ENCODE measurements at regions not wholly inside any gene's neighbourhood (a gene's known extent, or its start where the extent isn't known, plus 50 kb on each side); places are given as distances from the start of the nearest gene placed in this dataset.

DNA sequence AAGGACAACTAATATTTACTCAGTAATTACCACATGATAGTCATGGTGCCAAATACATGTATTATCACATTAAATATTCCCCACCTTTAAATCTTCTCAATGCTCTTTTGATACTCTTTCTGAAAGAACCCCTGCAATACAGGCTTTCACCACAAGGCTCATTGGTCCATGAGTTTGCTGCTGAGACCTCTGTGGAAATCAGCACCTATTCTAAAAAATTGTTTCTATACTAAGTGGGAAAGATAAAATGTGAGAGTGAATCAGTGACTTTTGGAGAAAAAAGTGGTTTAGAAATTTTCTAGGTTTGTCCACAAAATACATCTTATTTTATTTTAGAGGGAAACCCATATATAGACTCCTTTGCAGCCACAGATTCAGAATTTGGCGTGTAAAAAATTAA lies 257.3 kb downstream of the ZIC3 start:
- POLR2A ChIA-PET: no interaction called here
- CTCF ChIA-PET: no interaction called here
- DNase-seq (ENCODE audit: low spot score): no peak
- peaks cover 18% of the 10 kb centered on the region for H3K9me3 Mint-ChIP-seq
- H3K4me3 Mint-ChIP-seq: no peak overlapping the region
- H3K27ac Mint-ChIP-seq: no peak overlapping the region
- ATAC-seq: no peak
- peaks cover 15% of the 10 kb centered on the region for H3K36me3 Mint-ChIP-seq
- H3K4me1 Mint-ChIP-seq: peaks cover 10% of the 10 kb centered on the region
- TF ChIP-seq NFYB (CRISPR knock-in tag; conservative IDR thresholded peaks at IDR 0.05; ENCODE audit: low read depth) (no peak), ZNF263 (CRISPR knock-in tag; IDR thresholded peaks at IDR 0.05; ENCODE audit: low read depth) (no peak), CTCF (IDR thresholded peaks at IDR 0.05) (no peak), MYBL2 (CRISPR knock-in tag; IDR thresholded peaks at IDR 0.05) (no peak), GABPB1 (CRISPR knock-in tag; IDR thresholded peaks at IDR 0.05) (no peak), SMAD4 (CRISPR knock-in tag; IDR thresholded peaks at IDR 0.05) (no peak), RORB (CRISPR knock-in tag; IDR thresholded peaks at IDR 0.05) (no peak), NR2C2 (CRISPR knock-in tag; IDR thresholded peaks at IDR 0.05) (no peak), SOX15 (CRISPR knock-in tag; IDR thresholded peaks at IDR 0.05) (no peak), ATF6 (CRISPR knock-in tag; IDR thresholded peaks at IDR 0.05) (no peak), CREB1 (CRISPR knock-in tag; IDR thresholded peaks at IDR 0.05) (no peak), ZNF121 (CRISPR knock-in tag; IDR thresholded peaks at IDR 0.05) (no peak), NR3C1 (CRISPR knock-in tag; conservative IDR thresholded peaks at IDR 0.05; ENCODE audit: low read depth) (no peak), RELA (CRISPR knock-in tag; IDR thresholded peaks at IDR 0.05; ENCODE audit: borderline replicate concordance) (no peak), CREM (CRISPR knock-in tag; IDR thresholded peaks at IDR 0.05) (no peak), PRRX2 (CRISPR knock-in tag; IDR thresholded peaks at IDR 0.05) (no peak), NFATC4 (CRISPR knock-in tag; IDR thresholded peaks at IDR 0.05) (no peak)
- TF ChIP-seq, protein P1, sequence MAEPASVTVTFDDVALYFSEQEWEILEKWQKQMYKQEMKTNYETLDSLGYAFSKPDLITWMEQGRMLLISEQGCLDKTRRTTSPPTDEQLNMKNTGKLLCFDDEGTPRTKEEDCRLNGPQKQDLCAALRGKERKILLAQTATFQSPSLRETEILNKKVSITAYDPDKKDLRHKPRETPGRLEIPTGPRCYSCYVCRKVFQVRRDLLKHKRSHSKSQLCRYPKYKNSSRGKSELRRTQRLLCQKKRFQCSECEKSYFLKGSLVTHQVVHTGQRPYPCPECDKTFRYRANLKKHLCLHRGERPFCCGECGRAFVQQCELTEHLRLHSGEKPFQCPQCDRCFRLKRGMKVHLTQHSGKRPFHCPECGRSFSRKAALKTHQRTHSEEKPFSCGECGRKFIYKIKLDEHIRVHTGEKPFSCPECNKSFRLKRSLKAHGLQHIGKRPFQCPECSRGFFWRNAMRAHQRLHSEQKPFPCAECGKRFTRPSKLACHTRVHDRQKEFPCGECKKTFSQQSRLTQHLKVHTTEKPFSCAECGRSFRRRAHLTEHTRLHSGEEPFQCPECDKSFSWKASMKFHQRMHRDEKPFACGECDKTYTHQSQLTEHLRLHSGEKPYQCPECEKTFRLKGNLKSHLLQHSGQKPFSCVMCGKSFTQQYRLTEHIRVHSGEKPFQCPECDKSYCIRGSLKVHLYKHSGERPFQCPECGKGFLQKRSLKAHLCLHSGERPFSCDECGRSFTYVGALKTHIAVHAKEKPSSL (CRISPR knock-in tag; conservative IDR thresholded peaks at IDR 0.05): no peak
- TF ChIP-seq, protein P2, sequence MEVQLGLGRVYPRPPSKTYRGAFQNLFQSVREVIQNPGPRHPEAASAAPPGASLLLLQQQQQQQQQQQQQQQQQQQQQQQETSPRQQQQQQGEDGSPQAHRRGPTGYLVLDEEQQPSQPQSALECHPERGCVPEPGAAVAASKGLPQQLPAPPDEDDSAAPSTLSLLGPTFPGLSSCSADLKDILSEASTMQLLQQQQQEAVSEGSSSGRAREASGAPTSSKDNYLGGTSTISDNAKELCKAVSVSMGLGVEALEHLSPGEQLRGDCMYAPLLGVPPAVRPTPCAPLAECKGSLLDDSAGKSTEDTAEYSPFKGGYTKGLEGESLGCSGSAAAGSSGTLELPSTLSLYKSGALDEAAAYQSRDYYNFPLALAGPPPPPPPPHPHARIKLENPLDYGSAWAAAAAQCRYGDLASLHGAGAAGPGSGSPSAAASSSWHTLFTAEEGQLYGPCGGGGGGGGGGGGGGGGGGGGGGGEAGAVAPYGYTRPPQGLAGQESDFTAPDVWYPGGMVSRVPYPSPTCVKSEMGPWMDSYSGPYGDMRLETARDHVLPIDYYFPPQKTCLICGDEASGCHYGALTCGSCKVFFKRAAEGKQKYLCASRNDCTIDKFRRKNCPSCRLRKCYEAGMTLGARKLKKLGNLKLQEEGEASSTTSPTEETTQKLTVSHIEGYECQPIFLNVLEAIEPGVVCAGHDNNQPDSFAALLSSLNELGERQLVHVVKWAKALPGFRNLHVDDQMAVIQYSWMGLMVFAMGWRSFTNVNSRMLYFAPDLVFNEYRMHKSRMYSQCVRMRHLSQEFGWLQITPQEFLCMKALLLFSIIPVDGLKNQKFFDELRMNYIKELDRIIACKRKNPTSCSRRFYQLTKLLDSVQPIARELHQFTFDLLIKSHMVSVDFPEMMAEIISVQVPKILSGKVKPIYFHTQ (CRISPR knock-in tag; IDR thresholded peaks at IDR 0.05): no peak
- H3K27me3 Mint-ChIP-seq (ENCODE audit: low read depth): no peaks in the 10 kb centered on the region

DNA sequence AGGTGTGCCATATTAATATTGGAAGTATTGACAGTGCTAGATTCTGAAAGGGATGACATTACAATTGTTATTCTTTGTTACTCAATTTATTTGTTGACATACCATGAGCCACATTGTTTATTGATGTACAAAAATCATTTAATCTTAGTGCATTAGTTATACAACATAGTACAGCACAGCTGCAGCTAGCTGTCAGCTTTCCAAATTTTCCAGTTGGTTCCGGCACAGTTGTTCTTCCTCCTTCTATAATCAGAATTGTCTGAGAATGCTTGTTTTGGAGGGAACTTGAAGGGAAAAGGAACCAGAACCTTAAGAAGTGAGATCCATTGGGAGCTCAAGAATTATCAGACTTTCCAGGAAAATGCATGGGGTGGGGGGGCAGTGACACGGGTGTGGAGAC lies 281.4 kb downstream of the ZIC3 start:
- TF ChIP-seq TEAD1 (CRISPR knock-in tag; IDR thresholded peaks at IDR 0.05) (no peak), NFYB (CRISPR knock-in tag; conservative IDR thresholded peaks at IDR 0.05; ENCODE audit: low read depth) (no peak), GRHL2 (CRISPR knock-in tag; IDR thresholded peaks at IDR 0.05; ENCODE audit: insufficient replicate concordance, severe bottlenecking) (no peak), ZNF121 (CRISPR knock-in tag; IDR thresholded peaks at IDR 0.05) (no peak), ZNF396 (CRISPR knock-in tag; IDR thresholded peaks at IDR 0.05; ENCODE audit: borderline replicate concordance) (no peak), NFE2L1 (CRISPR knock-in tag; IDR thresholded peaks at IDR 0.05) (no peak), IRF2 (CRISPR knock-in tag; IDR thresholded peaks at IDR 0.05; ENCODE audit: borderline replicate concordance, low read depth) (no peak)
- TF ChIP-seq, protein P3, sequence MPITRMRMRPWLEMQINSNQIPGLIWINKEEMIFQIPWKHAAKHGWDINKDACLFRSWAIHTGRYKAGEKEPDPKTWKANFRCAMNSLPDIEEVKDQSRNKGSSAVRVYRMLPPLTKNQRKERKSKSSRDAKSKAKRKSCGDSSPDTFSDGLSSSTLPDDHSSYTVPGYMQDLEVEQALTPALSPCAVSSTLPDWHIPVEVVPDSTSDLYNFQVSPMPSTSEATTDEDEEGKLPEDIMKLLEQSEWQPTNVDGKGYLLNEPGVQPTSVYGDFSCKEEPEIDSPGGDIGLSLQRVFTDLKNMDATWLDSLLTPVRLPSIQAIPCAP (CRISPR knock-in tag; IDR thresholded peaks at IDR 0.05): no peak
- Mint-ChIP-seq H3K27me3 (ENCODE audit: low read depth) (peaks cover 7% of the 10 kb centered on the region), H3K27ac (no peak overlapping the region), H3K36me3 (no peaks in the 10 kb centered on the region), H3K4me3 (no peak overlapping the region), H3K9me3 (no peaks in the 10 kb centered on the region), H3K4me1 (peaks cover 30% of the 10 kb centered on the region)
- ATAC-seq (no peak), DNase-seq (ENCODE audit: low spot score) (no peak)
- POLR2A ChIA-PET: no interaction called here
- CTCF ChIA-PET: no interaction called here
